ENCODE measurements at regions not wholly inside any gene's neighbourhood (a gene's known extent, or its start where the extent isn't known, plus 50 kb on each side); places are given as distances from the start of the nearest gene placed in this dataset.
"Not testable (repeated sequence)": the region's sequence is repeated elsewhere in the genome, so short reads cannot be mapped to it uniquely, and the experiment has no call there.

GRCh38 chr2:153420394-153420793, 58.2 kb downstream of the RPRM start:
- peaks cover 0 to 3% of the 10 kb centered on the region in 2 donors for H3K9me3 Mint-ChIP-seq
- ATAC-seq (replicated peaks), result no peak
- no peaks in the 10 kb centered on the region for H3K36me3 Mint-ChIP-seq
- no peaks in the 10 kb centered on the region for H3K4me1 Mint-ChIP-seq
- H3K4me3 Mint-ChIP-seq, result no peak overlapping the region
- no peak for DNase-seq
- no peak overlapping the region for H3K27ac Mint-ChIP-seq
- H3K27me3 Mint-ChIP-seq, result no peaks in the 10 kb centered on the region

GRCh38 chr2:153417077-153417476, 61.5 kb downstream of the RPRM start:
- H3K36me3 Mint-ChIP-seq, result no peaks in the 10 kb centered on the region
- ATAC-seq (replicated peaks) (no peak), DNase-seq (no peak)
- no peak overlapping the region for H3K27ac Mint-ChIP-seq
- H3K4me3 Mint-ChIP-seq, result no peak overlapping the region
- no peaks in the 10 kb centered on the region for H3K4me1 Mint-ChIP-seq
- H3K27me3 Mint-ChIP-seq, result no peaks in the 10 kb centered on the region
- peaks cover 0 to 3% of the 10 kb centered on the region in 2 donors for H3K9me3 Mint-ChIP-seq

- Mint-ChIP-seq H3K27me3 (no peaks in the 10 kb centered on the region), H3K4me1 (no peaks in the 10 kb centered on the region), H3K4me3 (no peak overlapping the region), H3K27ac (no peak overlapping the region), H3K9me3 (peaks cover 0 to 3% of the 10 kb centered on the region in 2 donors), H3K36me3 (no peaks in the 10 kb centered on the region)
- no peak for DNase-seq
- no peak for ATAC-seq (replicated peaks)
Observed at GRCh38 chr2:153416071-153416470, 62.5 kb downstream of the RPRM start.

- Mint-ChIP-seq H3K36me3 (no peaks in the 10 kb centered on the region), H3K27ac (no peak overlapping the region), H3K4me3 (no peak overlapping the region), H3K27me3 (no peaks in the 10 kb centered on the region), H3K9me3 (no peaks in the 10 kb centered on the region), H3K4me1 (no peaks in the 10 kb centered on the region)
- ATAC-seq (replicated peaks), result no peak
- no peak for DNase-seq
Observed at GRCh38 chr2:153408710-153409385, 69.7 kb downstream of the RPRM start.

- no peak for ATAC-seq (replicated peaks)
- Mint-ChIP-seq H3K27me3 (no peaks in the 10 kb centered on the region), H3K4me1 (no peaks in the 10 kb centered on the region), H3K4me3 (no peak overlapping the region), H3K27ac (no peak overlapping the region), H3K9me3 (no peaks in the 10 kb centered on the region), H3K36me3 (no peaks in the 10 kb centered on the region)
- no peak for DNase-seq
Observed at GRCh38 chr2:153405196-153405595, 73.4 kb downstream of the RPRM start.

GRCh38 chr2:153404792-153405191, 73.8 kb downstream of the RPRM start:
- H3K36me3 Mint-ChIP-seq, result no peaks in the 10 kb centered on the region
- DNase-seq (no peak), ATAC-seq (replicated peaks) (no peak)
- H3K4me1 Mint-ChIP-seq, result no peaks in the 10 kb centered on the region
- no peaks in the 10 kb centered on the region for H3K27me3 Mint-ChIP-seq
- no peaks in the 10 kb centered on the region for H3K9me3 Mint-ChIP-seq
- no peak overlapping the region for H3K27ac Mint-ChIP-seq
- H3K4me3 Mint-ChIP-seq, result no peak overlapping the region

- ATAC-seq (replicated peaks), result no peak
- DNase-seq, result no peak
- no peaks in the 10 kb centered on the region for H3K9me3 Mint-ChIP-seq
- no peak overlapping the region for H3K4me3 Mint-ChIP-seq
- no peaks in the 10 kb centered on the region for H3K36me3 Mint-ChIP-seq
- H3K27me3 Mint-ChIP-seq, result no peaks in the 10 kb centered on the region
- no peak overlapping the region for H3K27ac Mint-ChIP-seq
- H3K4me1 Mint-ChIP-seq, result no peaks in the 10 kb centered on the region
Observed at GRCh38 chr2:153403940-153404339, 74.6 kb downstream of the RPRM start.

- not testable (repeated sequence) for H3K9me3 Mint-ChIP-seq; H3K4me3 Mint-ChIP-seq; H3K36me3 Mint-ChIP-seq; ATAC-seq (replicated peaks); DNase-seq; H3K4me1 Mint-ChIP-seq; H3K27ac Mint-ChIP-seq; H3K27me3 Mint-ChIP-seq
Observed at GRCh38 chr2:153403352-153403751, 75.2 kb downstream of the RPRM start.

- Mint-ChIP-seq H3K27me3 (no peaks in the 10 kb centered on the region), H3K27ac (no peak overlapping the region), H3K36me3 (no peaks in the 10 kb centered on the region), H3K9me3 (peaks cover 0 to 6% of the 10 kb centered on the region in 2 donors), H3K4me3 (no peak overlapping the region), H3K4me1 (no peaks in the 10 kb centered on the region)
- ATAC-seq (replicated peaks) (no peak), DNase-seq (no peak)
Observed at GRCh38 chr2:153394686-153395085, 83.9 kb downstream of the RPRM start.

- DNase-seq (no peak), ATAC-seq (replicated peaks) (no peak)
- Mint-ChIP-seq H3K27ac (no peak overlapping the region), H3K36me3 (no peaks in the 10 kb centered on the region), H3K9me3 (peaks cover 0 to 6% of the 10 kb centered on the region in 2 donors), H3K4me3 (no peak overlapping the region), H3K4me1 (no peaks in the 10 kb centered on the region), H3K27me3 (no peaks in the 10 kb centered on the region)
Observed at GRCh38 chr2:153394247-153394646, 84.3 kb downstream of the RPRM start.

- H3K27me3 Mint-ChIP-seq, result no peaks in the 10 kb centered on the region
- H3K27ac Mint-ChIP-seq, result no peak overlapping the region
- no peak for ATAC-seq (replicated peaks)
Observed at GRCh38 chr2:153393518-153393917, 85.0 kb downstream of the RPRM start.

GRCh38 chr2:153391131-153391530, 87.4 kb downstream of the RPRM start:
- DNase-seq (no peak), ATAC-seq (replicated peaks) (no peak)
- no peaks in the 10 kb centered on the region for H3K4me1 Mint-ChIP-seq
- no peaks in the 10 kb centered on the region for H3K27me3 Mint-ChIP-seq
- no peak overlapping the region for H3K4me3 Mint-ChIP-seq
- peaks cover 0 to 6% of the 10 kb centered on the region in 2 donors for H3K9me3 Mint-ChIP-seq
- no peaks in the 10 kb centered on the region for H3K36me3 Mint-ChIP-seq
- H3K27ac Mint-ChIP-seq, result no peak overlapping the region

More at GRCh38 chr2:153393518-153393917, 85.0 kb downstream of the RPRM start:
- H3K4me1 Mint-ChIP-seq, result no peaks in the 10 kb centered on the region
- no peak overlapping the region for H3K4me3 Mint-ChIP-seq
- H3K36me3 Mint-ChIP-seq, result no peaks in the 10 kb centered on the region
- peaks cover 0 to 6% of the 10 kb centered on the region in 2 donors for H3K9me3 Mint-ChIP-seq
- no peak for DNase-seq

- ATAC-seq (replicated peaks), result no peak
- Mint-ChIP-seq H3K4me3 (no peak overlapping the region), H3K27me3 (no peaks in the 10 kb centered on the region), H3K36me3 (no peaks in the 10 kb centered on the region), H3K9me3 (peaks cover 2 to 4% of the 10 kb centered on the region in 2 donors), H3K4me1 (no peaks in the 10 kb centered on the region), H3K27ac (no peak overlapping the region)
- DNase-seq, result no peak
Observed at GRCh38 chr2:153388246-153388645, 90.3 kb downstream of the RPRM start.

- H3K36me3 Mint-ChIP-seq, result no peaks in the 10 kb centered on the region
- peaks cover 2 to 4% of the 10 kb centered on the region in 2 donors for H3K9me3 Mint-ChIP-seq
- no peak overlapping the region for H3K27ac Mint-ChIP-seq
- H3K27me3 Mint-ChIP-seq, result no peaks in the 10 kb centered on the region
- no peak overlapping the region for H3K4me3 Mint-ChIP-seq
- H3K4me1 Mint-ChIP-seq, result no peaks in the 10 kb centered on the region
- ATAC-seq (replicated peaks) (no peak), DNase-seq (no peak)
Observed at GRCh38 chr2:153387203-153387602, 91.4 kb downstream of the RPRM start.

GRCh38 chr2:153386481-153386897, 92.1 kb downstream of the RPRM start:
- Mint-ChIP-seq H3K4me1 (no peaks in the 10 kb centered on the region), H3K27me3 (no peaks in the 10 kb centered on the region), H3K36me3 (no peaks in the 10 kb centered on the region), H3K4me3 (no peak overlapping the region), H3K27ac (no peak overlapping the region), H3K9me3 (peaks cover 2 to 4% of the 10 kb centered on the region in 2 donors)
- DNase-seq, result no peak
- ATAC-seq (replicated peaks), result no peak

Measured in stimulated activated naive B cell treated with anti-CD40 and anti-IgM and Interleukin-4, amounts not matched to agents 10 μg/mL and 1 μg/mL and 100 μg/mL, for 72 hours (primary cell).